22Rv1 (cell line): ENCODE measurements at regions not wholly inside any gene's neighbourhood (a gene's known extent, or its start where the extent isn't known, plus 50 kb on each side); places are given as distances from the start of the nearest gene placed in this dataset.

Experiments used
- H3K27ac ChIP-seq: fragments of 450-650 bp; 2 replicates; pipeline ENCODE4 v1.5.1; 2017
- ZFX ChIP-seq: fragments of 450-650 bp; IDR thresholded peaks from 2 replicates; pipeline ENCODE4 v1.6.1; 2017; ENCODE audit warnings: antibody characterized with exemption, borderline replicate concordance
- TF ChIP-seq, protein P1 (sequence below): fragments of 450-650 bp; IDR thresholded peaks from 2 replicates; pipeline ENCODE4 v1.5.1; 2017; ENCODE audit warnings: mild to moderate bottlenecking

- peak overlapping the region; percentile 70 for H3K27ac ChIP-seq
- TF ChIP-seq, protein P1, sequence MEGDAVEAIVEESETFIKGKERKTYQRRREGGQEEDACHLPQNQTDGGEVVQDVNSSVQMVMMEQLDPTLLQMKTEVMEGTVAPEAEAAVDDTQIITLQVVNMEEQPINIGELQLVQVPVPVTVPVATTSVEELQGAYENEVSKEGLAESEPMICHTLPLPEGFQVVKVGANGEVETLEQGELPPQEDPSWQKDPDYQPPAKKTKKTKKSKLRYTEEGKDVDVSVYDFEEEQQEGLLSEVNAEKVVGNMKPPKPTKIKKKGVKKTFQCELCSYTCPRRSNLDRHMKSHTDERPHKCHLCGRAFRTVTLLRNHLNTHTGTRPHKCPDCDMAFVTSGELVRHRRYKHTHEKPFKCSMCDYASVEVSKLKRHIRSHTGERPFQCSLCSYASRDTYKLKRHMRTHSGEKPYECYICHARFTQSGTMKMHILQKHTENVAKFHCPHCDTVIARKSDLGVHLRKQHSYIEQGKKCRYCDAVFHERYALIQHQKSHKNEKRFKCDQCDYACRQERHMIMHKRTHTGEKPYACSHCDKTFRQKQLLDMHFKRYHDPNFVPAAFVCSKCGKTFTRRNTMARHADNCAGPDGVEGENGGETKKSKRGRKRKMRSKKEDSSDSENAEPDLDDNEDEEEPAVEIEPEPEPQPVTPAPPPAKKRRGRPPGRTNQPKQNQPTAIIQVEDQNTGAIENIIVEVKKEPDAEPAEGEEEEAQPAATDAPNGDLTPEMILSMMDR = no peak
- TF ChIP-seq ZFX = no peak
Measured at GRCh38 chr1:217078078-217078690, 355.0 kb upstream of the ESRRG start.

DNA sequence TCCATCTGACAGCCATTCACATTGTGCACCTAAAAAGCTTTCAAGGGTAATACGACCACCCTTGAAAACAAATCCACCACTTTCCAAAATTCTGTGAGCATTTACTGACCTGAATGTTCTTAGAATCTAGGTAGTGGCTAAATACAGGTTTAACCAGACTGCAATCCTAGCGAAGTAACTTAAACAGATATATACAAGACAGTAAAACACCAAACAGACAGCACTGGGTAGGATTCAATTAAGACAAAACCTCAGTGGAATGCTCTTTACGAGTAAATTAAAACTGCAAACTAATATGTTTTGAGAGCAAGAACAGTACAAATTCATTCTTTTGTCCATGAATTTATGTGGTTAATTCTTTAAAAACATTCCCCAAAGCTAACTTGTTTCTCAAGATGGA lies 354.2 kb upstream of the ESRRG start:
- TF ChIP-seq, protein P1 = no peak
- no peak for TF ChIP-seq ZFX
- peak overlapping the region; percentile 70 for H3K27ac ChIP-seq

DNA sequence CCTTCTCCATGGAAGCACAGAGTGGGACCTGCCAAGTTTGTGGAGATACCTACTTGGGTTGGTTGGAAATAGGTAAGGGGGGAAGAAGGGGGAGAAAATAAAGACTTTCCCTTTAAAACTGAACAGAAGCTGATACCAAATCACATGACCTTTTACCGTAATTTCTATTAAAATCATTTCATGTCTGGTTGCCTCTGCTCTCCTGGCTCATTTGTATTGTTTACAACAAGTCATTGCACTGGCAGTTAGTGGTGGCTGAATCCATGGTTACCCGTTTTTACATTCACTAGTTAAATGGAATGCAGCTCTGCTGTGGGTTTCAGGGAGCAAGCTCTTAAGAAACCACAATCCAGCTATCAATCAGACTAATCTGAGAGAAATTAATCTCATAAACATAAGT lies 353.7 kb upstream of the ESRRG start:
- TF ChIP-seq ZFX = no peak
- TF ChIP-seq, protein P1 = no peak
- peak overlapping the region; percentile 70; the same call in 1 of the 2 replicates for H3K27ac ChIP-seq

GRCh38 chr1:217072926-217073325 lies 349.7 kb upstream of the ESRRG start:
- no peak for TF ChIP-seq ZFX
- TF ChIP-seq, protein P1 = no peak
- no peak overlapping the region for H3K27ac ChIP-seq

- no peak overlapping the region for H3K27ac ChIP-seq
- TF ChIP-seq, protein P1 = no peak
- TF ChIP-seq ZFX = no peak
Measured at GRCh38 chr1:217067642-217068041, 344.4 kb upstream of the ESRRG start.

DNA sequence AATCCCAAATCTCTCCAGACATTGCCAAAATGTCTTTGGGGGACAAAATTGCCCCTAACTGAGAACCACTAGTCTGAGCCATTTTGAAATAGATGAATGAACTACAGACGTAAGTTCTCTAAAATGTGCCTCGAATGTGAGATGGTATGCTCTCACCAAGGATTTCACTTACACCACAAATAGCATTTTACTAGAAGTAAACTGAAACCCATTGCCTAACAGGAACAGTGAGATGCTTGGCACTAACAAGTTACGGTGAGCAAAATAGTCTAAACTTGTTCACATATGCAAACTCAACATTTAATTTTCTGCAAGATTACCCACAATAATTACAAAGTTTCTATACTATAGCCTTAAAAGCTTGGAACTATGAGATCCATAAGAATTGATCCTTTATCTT lies 343.6 kb upstream of the ESRRG start:
- TF ChIP-seq, protein P1 = no peak
- no peak for TF ChIP-seq ZFX
- no peak overlapping the region for H3K27ac ChIP-seq

DNA sequence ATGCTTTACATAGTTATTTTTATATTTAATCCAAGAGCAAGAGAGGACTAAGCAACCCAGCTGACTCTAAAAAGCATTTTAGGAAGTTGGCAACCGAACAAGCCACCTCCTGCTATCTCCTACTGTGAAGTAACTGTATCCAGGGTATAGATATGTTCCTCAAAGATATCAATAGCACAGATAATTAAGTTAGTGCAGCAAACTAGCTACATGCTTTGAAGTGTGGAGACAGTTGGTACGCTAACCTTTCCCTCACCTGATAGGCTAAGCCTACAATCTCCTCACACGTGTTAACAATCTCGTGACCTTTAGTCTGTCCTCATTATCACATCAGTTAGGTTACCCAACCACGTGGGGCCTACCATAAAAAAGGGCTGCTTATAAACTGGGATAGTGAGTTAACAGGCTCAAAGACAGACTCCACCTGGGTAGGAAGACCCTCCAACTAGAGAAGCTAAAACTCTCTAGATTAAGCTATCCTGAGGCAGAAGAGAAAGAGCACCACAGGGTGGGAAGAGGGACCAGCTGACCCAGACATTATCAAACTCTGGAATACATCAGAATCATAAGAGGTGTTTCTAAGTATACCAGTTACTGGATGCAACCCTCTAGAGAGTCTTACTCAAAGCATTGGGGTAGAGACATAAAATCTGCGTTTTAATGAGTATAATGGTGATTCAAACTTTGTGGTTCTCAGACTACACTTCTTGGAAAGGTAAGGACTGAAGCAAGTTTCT lies 340.1 kb upstream of the ESRRG start:
- H3K27ac ChIP-seq = no peak overlapping the region
- TF ChIP-seq, protein P1 = no peak
- TF ChIP-seq ZFX = no peak
